DMS53 treated with DMSO at 0.1 percent for 48 hours (cell line): ENCODE measurements at regions not wholly inside any gene's neighbourhood (a gene's known extent, or its start where the extent isn't known, plus 50 kb on each side); places are given as distances from the start of the nearest gene placed in this dataset.
"Not testable (repeated sequence)": the region's sequence is repeated elsewhere in the genome, so short reads cannot be mapped to it uniquely, and the experiment has no call there.

Experiments used
- DNase-seq: peaks from one replicate; lab custom pipeline; 2025; ENCODE audit not compliant: unreplicated experiment; lab: John Stamatoyannopoulos, UW

DNA sequence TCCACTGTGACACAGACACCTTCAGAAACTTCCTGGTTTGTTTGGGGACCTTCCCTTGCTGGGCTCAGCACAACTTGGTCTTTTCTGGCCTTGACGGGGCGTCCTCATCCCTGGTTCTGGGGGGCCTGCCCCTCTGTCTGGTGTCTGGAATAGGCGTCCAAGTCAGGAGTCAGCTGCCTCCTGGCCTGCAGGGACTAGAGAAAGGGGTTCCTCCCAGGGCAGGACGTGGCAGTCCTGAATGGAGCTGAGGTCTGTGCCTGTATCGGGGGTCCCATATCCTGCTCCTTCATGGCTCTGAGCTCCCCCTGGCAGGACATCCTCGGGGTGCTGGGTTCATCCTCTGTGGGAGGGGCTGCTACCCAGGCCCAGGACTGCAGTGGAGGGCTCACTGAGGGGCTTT lies 384.0 kb downstream of the TMEM121 start:
- DNase-seq: no peak

DNA sequence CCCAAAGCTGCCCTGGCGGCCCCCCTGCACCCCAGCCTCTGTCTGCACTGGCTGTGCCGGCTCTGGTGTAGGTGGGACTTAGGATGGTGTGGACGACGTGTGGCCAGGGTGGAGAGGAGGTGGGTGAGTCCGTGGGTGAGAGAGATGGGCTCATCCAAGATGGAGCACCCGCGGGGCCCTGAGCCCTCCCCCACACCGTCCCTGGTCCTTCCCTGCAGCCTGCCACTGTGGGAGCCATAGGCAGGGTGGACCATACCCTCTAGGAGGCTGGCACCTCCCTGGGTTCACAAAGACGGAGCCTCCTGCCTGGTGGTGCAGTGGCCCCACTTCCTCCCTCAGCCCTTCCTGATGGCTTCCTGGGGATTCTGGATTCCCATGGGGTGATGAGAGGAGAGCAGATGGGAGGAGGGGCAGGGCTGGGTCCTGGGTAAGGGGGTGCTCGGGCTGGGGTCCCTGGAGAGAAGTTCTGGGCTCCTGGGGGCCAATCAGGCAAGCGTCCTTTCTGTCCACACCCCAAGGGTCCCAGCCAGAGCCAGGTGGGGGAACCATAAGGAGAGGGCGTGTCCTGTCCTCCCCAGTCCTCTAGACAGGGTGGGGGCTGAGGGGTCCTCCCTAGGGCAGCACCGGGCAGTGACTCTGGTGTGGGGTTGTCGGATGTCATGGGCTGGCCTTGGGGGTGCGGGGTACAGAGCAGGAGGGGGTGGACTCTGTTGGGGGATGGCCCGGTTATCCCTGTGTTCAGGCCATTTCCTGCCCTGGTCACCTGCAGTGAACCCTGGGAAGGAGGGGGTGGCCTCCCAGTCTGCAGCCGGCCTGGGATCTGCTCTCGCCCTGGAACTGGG lies 384.8 kb downstream of the TMEM121 start:
- no peak for DNase-seq

DNA sequence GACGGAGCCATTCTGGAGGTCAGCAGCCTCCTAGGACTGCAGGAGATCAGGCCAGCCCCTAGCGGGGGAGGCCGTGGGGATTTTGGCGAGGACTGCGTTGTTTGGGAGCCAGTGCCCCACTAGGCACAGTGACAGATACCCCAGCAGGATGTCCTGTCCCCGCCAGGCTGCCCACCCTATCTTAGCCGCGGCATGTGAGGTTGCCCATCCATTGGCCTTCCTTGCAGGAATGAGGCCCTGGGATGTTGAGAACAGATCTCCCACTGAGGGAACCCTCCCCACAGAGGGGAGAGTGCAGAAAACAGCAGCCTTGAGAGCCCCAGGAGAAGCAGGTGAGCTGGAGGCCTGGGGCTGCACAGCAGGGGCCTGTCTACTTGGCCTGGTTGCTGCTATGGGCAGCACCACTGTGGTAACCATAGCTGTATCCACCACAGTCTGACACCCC lies 385.5 kb downstream of the TMEM121 start:
- not testable (repeated sequence) for DNase-seq

DNA sequence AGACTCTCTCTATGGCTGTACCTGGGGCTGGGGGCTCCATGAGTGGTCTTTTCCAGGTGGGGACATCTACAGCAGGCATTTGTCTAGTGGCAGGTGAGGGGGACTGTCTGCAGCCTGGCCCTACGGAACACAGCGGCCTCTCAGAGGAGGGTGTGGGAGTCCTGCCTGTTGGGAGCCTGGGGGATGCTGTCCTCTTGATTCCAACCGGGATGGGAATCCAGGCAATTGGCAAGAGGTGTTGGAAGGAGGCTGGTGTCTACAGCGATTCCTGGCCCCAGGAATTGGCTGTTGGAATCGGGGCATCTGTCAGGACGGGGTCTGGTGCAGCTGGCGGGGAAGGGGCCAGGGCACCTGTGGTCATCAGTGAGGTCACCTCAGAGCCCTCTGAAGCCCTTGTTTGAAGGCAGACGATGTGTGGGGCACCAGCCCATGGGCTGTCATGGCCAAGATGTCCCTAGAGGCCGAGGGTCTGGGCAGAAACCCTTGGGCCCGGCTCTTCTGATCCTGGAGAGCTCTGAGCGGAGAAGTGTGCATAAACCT lies 386.3 kb downstream of the TMEM121 start:
- DNase-seq: no peak

DNA sequence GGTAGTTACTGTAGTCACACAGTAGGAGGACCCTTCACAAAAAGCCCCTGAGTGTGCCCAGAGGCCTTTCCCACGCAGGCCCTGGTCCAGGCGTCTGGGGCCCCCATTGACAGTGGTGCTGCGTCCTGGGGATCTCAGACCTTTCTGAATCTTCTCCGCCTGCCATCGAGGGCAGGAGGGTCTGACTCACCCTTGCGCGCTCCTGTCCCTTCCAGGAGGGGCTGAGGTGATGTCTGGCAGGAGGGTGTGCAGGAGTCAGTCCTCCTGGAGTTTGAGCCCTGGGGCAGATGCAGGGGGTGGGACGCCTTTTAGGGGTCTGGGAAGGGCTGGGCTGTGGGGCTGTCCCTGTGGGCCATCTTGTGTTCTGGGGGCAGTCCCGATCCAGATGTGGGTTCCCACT lies 386.8 kb downstream of the TMEM121 start:
- DNase-seq: no peak

DNA sequence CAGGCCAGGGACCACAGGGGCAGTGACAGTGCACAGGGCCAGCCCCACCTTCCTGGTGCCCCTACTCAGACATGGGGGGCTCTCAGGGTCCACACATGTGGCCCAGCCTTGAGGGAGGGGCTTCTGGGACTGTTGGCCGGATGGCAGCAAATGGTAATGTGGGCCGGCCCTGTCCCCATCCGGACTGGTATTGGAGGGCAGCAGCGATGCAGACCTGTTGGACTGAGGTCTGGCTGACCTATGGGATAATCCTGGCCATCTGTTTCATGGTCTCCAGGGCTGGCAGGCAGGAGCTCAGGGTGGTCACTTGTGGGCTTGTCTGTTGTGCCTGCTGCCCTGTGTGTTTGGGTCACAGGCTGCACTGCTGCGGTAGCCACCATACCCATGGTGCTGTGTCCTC lies 387.5 kb downstream of the TMEM121 start:
- no peak for DNase-seq

DNA sequence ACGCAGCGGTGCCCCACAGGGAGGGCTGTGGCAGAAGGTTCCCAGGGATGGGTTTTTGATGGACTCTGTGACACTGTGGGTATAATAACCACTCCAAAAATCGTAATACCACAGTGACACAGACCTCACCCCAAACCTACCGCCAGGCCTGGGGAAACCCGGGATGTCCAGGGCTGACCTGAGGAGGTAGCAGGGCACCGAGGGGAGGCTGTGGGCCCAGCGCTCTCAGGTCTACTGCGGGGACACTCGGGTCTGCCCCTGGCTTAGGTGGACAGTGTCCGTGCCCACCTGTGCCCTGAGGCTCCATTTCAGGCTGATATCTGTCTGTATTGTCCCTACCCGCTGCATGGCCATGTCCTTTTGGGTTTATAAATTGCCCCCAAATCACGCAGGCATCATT lies 387.9 kb downstream of the TMEM121 start:
- not testable (repeated sequence) for DNase-seq

DNA sequence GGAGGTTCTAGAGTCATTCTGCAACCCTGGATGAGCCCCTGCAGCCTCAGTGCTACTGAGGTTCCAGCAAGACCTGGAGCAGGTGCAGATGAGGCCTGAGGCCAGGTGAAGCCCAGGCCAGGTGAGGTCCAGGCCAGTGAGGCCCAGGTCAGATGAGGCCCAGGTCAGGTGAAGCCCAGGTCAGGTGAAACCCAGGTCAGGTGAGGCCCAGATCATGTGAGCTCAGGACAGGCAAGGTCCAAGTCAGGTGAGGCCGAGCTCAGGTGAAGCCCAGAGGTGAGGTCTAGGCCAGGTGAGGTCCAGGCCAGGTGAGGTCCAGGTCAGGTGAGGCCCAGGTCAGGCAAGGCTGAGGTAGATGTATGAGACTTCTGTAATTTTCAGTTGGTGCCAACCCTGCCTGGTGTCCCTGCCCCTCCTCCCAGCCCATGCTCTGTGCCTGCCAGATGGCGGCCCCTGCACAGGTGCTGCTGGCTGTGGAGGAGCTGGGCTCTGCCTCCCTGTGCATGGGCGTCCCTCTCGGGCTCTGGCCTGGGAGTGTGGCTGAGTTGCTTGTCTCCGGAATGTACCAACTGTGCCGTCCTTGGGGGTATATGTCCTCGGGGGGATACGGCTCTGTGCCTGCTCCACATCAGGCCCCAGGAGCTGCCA lies 388.5 kb downstream of the TMEM121 start:
- no peak for DNase-seq

DNA sequence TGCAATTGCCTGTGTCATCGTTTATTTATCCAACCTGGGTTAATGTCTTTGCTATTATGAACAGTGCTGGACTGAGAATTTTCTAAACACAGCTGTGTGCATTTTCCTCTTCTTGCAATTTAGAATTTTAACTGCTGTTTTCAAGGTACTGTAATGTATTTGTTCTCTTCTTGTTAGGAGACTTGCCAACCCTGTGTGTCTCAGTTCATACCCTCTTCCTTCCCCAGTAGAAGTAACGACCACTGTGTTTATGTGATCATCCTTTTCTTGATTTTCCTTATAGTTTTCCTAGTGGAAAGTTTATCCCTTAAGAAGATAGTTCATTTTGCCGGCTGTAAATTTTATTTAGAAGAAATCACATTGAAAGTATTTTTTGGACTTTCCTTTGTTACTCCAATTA lies 389.2 kb downstream of the TMEM121 start:
- DNase-seq: not testable (repeated sequence)

DNA sequence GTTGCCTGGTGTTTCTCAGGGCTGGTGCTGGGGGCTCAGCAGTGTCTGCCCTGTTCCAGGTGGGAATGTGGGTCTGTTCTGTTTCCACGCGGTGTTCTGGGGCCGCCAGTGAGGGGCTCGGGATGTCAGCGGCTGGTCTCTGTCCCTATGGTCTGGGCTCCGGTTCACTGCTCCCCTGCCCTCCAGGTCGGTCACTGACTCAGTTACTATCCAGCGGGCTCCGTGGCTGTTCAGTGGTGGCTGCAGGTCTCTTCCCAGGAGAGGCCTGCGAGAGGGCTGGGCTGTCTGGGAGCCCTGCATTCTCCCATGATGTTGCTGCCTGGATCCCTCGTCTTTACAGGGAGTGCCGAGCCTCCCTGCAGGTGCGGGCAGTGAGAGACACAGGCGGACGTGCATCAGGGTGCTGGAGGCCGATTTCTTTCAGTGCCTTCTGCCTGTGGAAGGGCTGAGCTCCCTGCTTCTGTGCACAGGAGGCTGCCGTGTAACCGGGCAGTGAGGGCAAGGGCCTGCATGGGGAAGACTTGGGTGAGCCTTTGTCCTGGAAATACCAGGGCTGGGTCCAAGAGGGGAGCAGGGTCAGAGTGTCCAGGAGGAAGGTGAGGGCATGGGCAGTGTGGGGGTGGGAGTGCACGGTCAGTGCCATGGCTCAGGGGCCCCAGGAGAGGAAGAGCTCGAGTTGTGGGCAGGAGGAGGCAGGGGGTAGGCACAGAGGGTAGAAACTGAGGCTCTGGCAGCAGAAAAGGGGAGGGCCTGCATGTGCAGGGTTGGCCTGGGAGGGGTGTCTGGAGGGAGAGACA lies 391.0 kb downstream of the TMEM121 start:
- DNase-seq: not testable (repeated sequence)

DNA sequence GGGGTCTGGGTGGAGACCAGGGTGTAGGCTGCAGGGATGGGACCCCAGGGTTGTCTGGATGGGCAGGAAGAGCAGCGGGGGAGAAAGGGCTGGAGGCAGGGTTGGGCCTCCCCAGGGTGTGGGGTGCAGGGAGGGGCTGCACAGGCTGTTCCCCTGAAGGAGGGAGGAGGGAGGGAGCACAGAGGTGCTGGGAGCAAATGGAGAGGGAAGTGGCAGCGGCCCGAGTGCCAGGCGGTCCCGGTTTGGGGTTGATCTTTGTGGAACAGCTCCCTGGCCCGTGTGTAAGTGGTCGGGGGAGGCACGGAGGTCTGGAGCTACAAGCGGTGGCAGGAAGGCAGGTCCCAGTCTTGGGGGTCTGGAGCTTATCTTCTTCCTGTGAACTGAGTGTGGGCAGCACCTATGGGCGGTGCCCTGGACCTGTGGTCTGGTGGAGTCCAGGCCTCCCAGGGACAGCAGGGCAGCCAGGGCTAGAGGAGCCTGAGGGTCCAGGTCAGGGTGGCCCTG lies 391.6 kb downstream of the TMEM121 start:
- no peak for DNase-seq

DNA sequence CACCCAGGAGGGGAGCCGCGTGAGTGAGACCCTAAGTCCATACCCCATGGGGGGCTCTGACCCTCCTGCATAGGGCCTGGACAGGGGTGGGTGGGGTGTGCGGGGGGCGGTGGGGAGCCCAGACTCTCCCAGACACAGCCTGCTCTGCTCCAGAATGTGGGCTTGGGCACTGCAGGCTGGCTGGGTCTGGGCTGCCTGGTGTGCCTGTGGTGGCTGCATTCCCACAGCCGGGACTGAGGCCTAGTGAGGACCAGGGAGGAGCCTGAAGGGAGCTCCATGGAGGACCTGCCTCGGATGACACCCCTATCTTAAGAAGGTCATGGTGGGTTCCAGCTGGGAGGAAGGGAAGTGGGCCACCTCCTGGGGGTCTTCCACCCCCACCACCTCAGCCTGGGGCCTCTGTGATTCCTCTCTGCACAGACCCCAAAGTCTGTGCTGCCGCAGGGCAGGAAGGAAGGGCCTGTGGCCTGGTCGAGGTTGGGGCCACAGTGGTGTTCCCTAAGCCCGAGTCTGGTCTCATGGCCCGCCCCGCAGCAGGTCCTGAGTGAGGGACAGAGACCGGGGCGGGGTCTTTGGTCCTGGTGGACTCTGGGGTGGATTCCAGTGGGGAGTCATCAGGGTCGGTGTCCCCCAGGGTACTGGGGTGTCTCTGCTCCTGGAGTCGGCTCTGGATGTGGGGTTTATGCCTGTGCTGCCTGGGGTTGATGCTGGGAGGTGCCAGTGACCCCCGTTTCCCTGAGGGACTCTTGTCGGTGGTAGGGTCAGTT lies 392.3 kb downstream of the TMEM121 start:
- DNase-seq: no peak

DNA sequence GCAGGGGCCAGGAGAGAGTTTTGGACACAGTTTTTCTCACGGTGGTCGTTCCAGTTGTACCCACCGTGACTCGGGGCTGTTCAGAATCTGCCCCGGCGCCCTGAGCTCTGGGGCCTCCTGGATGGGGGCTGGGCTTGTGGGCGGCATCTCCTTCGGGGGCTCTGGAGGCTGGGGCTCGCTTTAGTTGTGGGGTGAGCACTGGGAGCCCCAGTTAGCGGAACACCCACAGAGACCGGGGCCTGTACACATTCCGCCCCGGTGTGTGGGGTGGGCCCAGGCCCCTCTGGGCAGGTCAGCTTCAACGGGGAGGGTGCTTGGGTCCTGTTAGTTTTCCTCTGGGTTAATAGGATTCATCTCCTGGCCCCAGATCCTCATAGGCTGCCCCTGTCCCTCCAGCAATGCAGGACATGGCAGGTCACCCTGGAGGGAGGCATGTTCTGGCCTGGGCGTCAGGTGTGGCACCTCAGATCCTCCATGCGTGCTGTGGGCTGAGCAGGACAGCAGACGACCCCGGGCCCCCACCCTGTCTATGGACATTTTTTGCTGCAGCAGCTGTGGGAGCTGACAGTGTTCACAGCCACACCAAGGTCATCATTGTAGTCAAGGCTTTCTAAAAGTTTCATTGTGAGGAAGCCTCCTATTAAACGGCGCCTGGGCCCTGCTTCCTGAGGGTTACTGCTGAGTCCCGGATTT lies 393.2 kb downstream of the TMEM121 start:
- DNase-seq: no peak

DNA sequence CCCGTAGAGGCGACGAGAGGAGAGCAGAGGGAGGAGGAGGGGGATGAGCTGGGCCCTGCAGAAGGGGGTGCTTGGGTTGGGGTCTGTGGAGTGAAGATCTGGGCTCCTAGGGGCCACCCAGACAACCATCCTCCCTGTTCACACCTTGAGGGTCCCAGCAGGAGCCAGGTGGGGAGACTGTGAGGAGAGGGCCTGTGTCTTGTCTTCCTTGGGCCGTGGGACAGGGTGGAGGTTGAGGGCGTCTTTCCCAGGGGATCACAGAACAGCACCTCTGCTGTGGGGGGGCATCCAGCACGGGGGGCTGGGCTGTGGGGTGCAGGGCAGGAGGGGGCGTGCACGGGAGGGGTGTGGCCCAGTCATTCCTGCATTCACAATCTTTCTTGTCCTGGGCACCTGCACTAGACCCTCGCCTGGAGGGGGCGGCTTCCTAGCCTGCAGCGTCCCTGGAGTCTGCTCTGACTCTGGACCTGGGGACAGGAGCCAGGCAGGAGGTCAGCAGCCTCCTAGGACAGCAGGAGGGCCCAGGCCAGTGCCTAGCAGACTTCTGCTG lies 393.8 kb downstream of the TMEM121 start:
- not testable (repeated sequence) for DNase-seq

DNA sequence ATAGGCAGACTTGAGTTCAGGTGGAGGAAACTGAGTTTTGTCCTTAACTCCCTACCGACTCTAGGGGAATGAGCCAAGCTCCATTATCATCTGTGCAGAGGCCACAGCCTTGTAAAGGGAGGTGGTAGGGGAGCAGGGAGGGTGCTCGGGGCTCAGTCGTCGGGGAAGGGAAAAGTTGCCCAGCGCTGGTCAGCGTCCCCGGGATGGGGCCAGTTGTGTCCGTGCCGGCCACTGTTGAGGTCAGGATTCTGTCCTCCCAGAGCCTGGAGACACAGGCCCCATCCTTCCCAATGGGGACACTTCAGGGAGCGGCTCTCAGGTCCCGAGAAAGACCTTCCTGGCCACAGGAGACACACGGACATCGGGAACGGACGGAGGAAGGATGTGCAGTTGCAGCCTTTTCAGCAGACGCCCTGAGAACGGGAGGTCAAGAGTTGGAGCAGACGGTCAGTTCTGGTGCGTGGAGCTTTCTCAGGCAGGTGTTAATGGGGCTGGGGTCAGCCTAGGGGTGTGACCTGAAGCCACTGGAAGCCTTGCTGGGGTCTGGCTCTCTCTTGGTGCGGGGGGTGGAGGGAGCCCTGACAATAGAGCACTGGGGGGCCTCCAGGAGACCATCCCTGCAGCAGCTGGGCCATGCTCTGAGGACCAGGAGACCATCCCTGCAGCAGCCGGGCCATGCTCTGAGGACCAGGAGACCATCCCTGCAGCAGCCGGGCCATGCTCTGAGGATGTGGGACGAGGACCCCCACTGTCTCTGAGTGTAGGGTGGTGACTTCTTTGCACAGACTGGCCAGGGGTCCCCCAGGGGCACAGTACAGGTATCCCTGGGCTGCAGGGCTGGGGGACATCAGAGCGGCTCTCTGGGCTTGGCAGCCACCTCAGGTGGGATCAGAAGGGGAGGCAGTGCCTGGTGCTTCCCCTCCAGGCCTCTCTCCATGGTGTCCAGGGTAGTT lies 394.7 kb downstream of the TMEM121 start:
- DNase-seq: not testable (repeated sequence)

DNA sequence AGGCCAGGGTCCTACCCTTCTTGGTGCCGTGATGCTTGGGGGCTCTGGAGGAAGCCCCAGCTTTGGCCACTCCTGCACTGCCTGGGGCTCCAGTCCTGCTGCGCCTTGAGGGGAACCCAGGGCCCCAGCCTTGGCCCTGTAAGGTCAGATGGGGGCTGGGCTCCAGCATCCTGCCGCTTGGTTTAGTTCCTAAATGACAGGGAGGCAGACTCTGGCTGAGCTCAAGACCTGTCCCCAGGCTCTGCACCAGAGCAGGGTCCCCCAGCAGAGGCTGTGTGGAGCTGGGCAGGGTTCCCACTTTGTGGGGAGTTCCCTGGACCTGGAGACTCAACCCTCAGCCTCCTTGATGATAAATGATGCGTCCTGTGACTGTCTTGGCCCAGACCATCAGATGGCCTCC lies 395.4 kb downstream of the TMEM121 start:
- DNase-seq: not testable (repeated sequence)

DNA sequence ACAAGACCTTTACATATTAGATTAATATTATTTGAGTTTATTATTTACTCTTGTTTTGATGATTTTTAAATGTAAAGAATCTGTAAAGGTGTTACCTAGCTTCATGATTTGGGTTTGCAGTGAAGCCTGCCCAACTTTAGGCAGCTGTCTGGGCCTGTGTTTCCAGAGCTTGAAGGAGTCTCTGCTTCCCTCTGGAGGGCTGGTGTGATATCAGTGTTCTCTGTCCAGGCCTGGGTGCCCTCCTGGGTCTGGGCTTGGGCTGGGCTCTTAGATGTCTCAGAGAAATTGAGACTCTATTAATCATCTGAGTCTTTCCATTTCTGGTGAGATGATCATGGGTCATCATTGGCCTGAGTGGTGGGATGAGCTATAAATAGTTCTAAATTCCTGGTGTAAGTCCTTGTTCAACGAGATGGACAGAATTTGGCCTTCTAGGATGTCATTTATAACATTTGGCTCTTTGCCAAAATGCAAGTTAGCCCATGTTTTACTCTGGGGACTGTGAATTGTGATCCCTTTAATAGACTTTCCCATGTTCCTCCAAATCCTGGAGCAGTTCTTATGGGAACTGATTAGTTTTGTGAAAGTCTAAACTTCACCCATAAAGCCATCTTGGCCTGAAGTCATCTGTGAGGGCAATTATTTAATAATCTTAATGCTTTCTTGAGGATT lies 397.3 kb downstream of the TMEM121 start:
- DNase-seq: not testable (repeated sequence)
